Activated T-cell treated with anti-CD3 and anti-CD28 coated beads, Interleukin-2, amount 50 U/mL, for 72 hours (primary cell): ENCODE measurements at regions not wholly inside any gene's neighbourhood (a gene's known extent, or its start where the extent isn't known, plus 50 kb on each side); places are given as distances from the start of the nearest gene placed in this dataset.

ENCODE experiments used
- ATAC-seq, 2 donors: fragments of 150-1000 bp; cut with Tn5 transposase; replicated peaks in 1 of 2; 2 replicates each; pipeline ENCODE4 v1.10.0; 2021; ENCODE audit warnings: moderate library complexity in 2 of 2, mild to moderate bottlenecking in 1 of 2
- DNase-seq, 2 donors: peaks; one replicate each; pipeline ENCODE4 v3.0.0; 2021 to 2022; ENCODE audit warnings: mixed read lengths in 1 of 2
- H3K27ac Mint-ChIP-seq: one replicate; pipeline ENCODE4 v1.8.0; 2022; ENCODE audit warnings: mild to moderate bottlenecking, moderate library complexity, mixed read lengths
- H3K27me3 Mint-ChIP-seq: one replicate; pipeline ENCODE4 v1.8.0; 2022; ENCODE audit warnings: low read depth, mixed read lengths
- H3K36me3 Mint-ChIP-seq, 2 donors: one replicate each; pipeline ENCODE4 v1.8.0; 2022; ENCODE audit warnings: mixed read lengths in 2 of 2, mild to moderate bottlenecking in 1 of 2; ENCODE audit not compliant: insufficient read depth in 2 of 2
- H3K4me1 Mint-ChIP-seq: one replicate; pipeline ENCODE4 v1.8.0; 2022; ENCODE audit warnings: low read depth, mixed read lengths
- H3K4me3 Mint-ChIP-seq, 2 donors: one replicate each; pipeline ENCODE4 v1.8.0; 2022; ENCODE audit warnings: mild to moderate bottlenecking in 2 of 2, mixed read lengths in 2 of 2, moderate library complexity in 2 of 2
- H3K9me3 Mint-ChIP-seq, 2 donors: one replicate each; pipeline ENCODE4 v1.8.0; 2022; ENCODE audit warnings: mixed read lengths in 2 of 2

DNA sequence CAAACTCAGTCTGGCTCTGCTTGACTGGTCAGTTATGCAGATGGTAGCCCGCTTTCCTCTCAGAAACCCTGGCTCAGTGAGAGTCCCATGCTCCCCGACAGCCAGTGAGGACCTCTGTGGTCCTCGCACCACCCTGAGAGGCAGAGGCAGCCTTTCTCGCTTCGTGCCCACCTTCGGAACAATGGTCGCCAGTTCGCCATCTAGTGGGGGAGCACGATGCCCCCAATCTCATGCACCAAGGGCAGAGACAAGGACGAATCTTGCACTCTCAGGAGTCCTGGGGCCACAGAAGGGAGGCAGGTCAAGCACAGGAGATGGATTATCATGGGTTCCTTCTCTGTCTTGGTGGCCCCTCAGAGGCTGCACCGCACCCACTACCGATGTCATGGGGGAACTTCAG lies 75.2 kb downstream of the RHCG start:
- DNase-seq (no peak), ATAC-seq (no peak)
- H3K36me3 Mint-ChIP-seq, result no peaks in the 10 kb centered on the region
- H3K27ac Mint-ChIP-seq, result no peak overlapping the region
- H3K9me3 Mint-ChIP-seq, result no peaks in the 10 kb centered on the region
- H3K4me3 Mint-ChIP-seq, result no peak overlapping the region
- peaks cover 77% of the 10 kb centered on the region for H3K27me3 Mint-ChIP-seq
- H3K4me1 Mint-ChIP-seq, result peaks cover 2% of the 10 kb centered on the region

DNA sequence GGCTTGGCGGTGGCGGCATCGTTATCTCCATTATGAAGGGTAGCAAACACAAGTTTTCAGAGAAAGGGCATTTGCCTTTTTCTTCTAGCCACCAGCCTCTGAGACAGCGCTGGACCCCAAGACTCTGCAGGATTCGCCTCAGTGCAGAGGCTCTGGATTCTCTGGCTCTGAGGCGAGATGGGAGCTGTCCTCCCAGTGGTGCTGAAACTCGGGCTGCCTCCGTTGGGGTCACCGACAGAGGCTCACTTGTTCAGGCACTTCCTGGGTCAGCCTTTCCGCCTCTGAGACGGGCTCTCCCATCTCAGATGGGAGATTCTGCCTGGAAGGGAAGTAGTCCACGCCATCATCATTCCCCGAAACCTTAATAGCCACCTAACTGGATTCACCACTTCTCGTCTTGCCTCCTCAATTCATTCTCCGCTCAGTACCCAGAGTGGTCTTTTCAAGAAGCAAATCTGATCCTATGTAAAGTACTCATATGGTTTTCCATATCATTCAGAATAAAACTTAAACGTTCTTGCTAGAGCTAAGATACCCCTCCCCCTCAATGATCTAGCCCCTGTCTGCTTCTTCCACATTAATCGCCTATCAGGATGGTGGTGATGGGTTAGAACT lies 76.9 kb downstream of the RHCG start:
- Mint-ChIP-seq H3K4me3 (no peak overlapping the region), H3K4me1 (peaks cover 6% of the 10 kb centered on the region), H3K27ac (no peak overlapping the region), H3K36me3 (no peaks in the 10 kb centered on the region), H3K27me3 (peaks cover 86% of the 10 kb centered on the region), H3K9me3 (no peaks in the 10 kb centered on the region)
- DNase-seq, result peak; percentile 38 to 52
- no peak for ATAC-seq

DNA sequence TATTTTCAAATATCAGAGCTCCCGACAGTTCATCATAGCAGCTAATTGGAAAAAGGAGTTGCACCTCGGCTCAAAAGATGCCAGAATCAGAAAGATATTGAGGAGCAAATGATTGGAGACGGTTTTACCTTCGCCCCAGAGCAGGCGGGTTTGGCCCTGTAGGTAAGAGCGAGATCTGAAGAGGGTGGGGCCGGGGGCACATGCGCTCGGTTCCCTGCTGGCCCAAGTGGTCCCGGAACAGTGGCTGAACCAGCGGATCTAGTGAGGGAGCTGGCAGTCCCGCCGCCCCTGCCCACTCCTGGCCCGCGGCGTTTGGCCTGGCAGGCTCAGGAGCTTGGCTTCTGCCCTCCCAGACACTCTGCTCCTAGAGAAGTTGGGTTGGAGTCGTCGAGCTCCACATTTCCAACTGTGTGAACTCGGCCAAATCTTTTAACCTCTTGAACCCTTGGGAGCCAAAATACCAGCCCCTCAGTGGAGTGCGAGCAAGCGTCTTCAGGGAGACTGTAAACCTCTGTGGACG lies 79.1 kb downstream of the RHCG start:
- H3K36me3 Mint-ChIP-seq, result no peaks in the 10 kb centered on the region
- no peak for ATAC-seq
- H3K27ac Mint-ChIP-seq, result no peak overlapping the region
- H3K27me3 Mint-ChIP-seq, result peaks cover 90% of the 10 kb centered on the region
- no peaks in the 10 kb centered on the region for H3K9me3 Mint-ChIP-seq
- H3K4me3 Mint-ChIP-seq, result no peak overlapping the region
- DNase-seq, result no peak
- peaks cover 6% of the 10 kb centered on the region for H3K4me1 Mint-ChIP-seq

DNA sequence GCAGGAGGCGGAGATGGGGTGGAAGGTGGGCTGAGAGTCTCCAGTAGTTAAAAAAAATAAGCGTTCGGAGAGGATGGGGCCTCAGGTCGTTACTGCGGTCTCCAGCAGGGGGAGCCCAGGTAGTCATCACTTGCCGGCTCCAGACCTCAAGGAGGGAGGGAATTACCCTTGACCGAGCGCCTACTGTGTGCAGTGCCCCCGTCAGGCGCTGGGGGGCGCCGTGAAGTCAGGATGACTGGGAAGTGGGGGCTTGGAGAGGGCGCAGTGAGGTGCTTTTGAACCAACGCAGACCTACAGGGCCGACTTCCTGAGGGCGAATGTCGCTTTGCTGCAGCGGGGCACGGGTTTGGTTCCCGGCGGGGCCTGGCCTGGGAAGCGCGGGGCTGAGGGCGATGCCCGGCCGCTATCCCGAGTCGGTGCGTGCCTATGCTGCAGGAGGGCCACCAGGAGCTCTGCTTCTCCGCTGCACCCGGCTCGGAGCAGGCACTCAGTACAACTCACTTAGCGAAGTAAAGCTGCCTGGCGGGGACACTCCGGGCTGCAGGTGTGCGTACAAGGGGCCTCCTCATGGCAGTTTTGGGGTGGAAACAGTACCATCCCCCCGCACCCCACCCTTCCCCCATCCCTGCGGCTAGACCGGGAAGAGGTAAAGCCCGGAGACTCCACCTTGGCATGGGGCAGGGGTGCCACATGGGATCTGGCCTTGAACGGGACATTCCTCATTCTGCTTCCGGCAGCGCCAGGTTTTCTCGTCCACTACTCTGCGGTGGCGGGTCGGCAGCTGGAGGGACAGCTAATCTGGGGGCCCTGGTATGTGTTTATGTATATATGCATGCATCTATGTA lies 79.8 kb downstream of the RHCG start:
- no peaks in the 10 kb centered on the region for H3K9me3 Mint-ChIP-seq
- DNase-seq (peak; percentile 87 to 89), ATAC-seq (peak; percentile 88 to 91)
- H3K27me3 Mint-ChIP-seq, result peaks cover 92% of the 10 kb centered on the region
- H3K27ac Mint-ChIP-seq, result no peak overlapping the region
- H3K36me3 Mint-ChIP-seq, result no peaks in the 10 kb centered on the region
- no peak overlapping the region for H3K4me3 Mint-ChIP-seq
- H3K4me1 Mint-ChIP-seq, result peaks cover 8% of the 10 kb centered on the region

DNA sequence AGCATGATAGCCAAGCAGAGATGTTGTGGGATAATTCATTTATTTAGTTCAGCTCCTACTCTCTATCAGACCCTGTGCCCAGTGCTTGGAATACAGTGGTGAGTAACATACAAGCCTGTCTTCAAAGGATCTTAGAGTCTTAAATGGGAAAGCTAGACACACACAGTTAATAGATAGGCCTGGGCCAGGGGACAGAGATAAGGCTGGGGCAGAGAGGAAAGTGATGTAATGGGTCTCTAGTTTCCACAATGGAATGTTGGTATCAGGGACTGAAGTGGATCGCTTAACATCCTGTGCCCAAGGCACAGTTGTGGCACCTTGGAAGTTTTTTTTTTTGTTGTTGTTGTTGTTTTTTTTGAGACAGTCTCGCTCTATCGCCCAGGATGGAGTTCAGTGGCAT lies 79.9 kb upstream of the POLG start:
- H3K4me1 Mint-ChIP-seq, result peaks cover 12% of the 10 kb centered on the region
- peaks cover 95% of the 10 kb centered on the region for H3K27me3 Mint-ChIP-seq
- no peak overlapping the region for H3K27ac Mint-ChIP-seq
- no peak overlapping the region for H3K4me3 Mint-ChIP-seq
- no peak for ATAC-seq
- no peaks in the 10 kb centered on the region for H3K36me3 Mint-ChIP-seq
- DNase-seq, result no peak
- no peaks in the 10 kb centered on the region for H3K9me3 Mint-ChIP-seq

DNA sequence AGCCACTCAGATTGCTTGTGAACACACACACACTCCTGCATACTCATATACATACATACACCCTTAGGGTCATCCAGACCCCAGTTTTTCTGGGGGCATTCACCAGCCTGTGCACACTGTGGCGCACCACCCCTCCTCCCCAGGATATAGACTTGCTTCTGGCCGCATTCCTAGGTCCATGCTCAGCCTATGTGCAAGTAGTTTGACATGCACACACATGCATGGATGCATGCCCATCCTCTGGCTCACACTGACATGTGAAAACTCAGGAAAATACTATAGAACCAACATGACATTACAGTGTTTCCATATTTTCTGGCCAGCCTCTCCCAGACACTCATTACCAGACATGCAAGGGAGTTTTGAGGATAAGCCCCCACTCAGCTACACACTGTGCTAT lies 79.3 kb upstream of the POLG start:
- H3K4me1 Mint-ChIP-seq, result peaks cover 16% of the 10 kb centered on the region

DNA sequence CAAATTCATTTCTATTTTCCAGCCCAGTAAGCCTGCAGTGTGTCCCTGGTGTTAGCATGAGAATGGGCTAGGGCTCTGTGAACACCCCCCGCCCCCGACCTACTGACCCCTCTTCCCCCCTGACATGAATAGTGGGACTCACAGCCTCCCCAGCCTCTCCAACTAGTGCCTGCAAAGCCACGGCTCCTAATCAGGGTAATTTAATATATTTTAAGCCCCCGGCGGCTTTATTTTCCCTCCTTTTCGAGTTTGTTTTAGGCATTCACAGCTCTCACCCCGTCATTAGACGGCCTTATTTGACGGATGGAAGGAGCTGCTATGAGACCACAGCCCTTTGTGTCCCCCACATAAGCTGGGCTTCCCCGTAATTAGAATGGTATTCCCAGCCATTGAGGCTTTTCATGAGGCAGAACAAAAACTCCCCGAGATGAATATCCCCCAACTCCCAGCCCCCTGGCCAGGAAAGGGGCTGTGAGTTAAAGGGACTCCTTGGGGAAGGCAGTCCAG lies 78.3 kb upstream of the POLG start:
- H3K36me3 Mint-ChIP-seq, result no peaks in the 10 kb centered on the region
- no peak for DNase-seq
- H3K27me3 Mint-ChIP-seq, result peaks cover 95% of the 10 kb centered on the region
- no peaks in the 10 kb centered on the region for H3K9me3 Mint-ChIP-seq
- ATAC-seq, result no peak
- no peak overlapping the region for H3K27ac Mint-ChIP-seq
- no peak overlapping the region for H3K4me3 Mint-ChIP-seq
- peaks cover 25% of the 10 kb centered on the region for H3K4me1 Mint-ChIP-seq

More for the DNA sequence above, 79.3 kb upstream of the POLG start:
- H3K9me3 Mint-ChIP-seq, result no peaks in the 10 kb centered on the region
- no peak for ATAC-seq
- no peaks in the 10 kb centered on the region for H3K36me3 Mint-ChIP-seq
- H3K27ac Mint-ChIP-seq, result no peak overlapping the region
- DNase-seq, result no peak
- H3K4me3 Mint-ChIP-seq, result no peak overlapping the region
- H3K27me3 Mint-ChIP-seq, result peaks cover 95% of the 10 kb centered on the region

DNA sequence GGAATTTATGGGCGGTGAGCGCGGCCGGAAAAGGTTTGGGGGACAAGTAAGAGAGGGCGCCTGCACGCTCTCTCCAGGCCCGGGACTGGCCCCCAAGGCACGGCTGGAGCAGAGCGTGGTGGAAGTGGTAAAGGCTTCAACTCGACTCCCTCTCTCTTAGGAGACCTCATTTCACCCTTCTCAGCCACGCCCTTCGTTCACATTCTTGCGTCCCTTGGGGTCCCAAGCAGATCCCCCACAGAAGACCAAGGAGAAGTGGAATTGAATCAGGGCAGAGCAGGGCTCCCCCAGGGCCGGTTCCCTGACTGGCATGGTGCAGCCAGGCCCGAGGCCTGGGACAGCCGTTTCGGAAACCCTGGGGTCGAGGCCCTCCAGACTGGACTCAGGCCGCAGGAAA lies 75.4 kb upstream of the POLG start:
- Mint-ChIP-seq H3K9me3 (no peaks in the 10 kb centered on the region), H3K4me1 (peaks cover 37% of the 10 kb centered on the region), H3K4me3 (peak overlapping the region in 1 of 2 donors; percentile 92), H3K27ac (no peak overlapping the region), H3K27me3 (peaks cover 96% of the 10 kb centered on the region), H3K36me3 (no peaks in the 10 kb centered on the region)
- DNase-seq (peak in 1 of 2 donors; percentile 11), ATAC-seq (no peak)

DNA sequence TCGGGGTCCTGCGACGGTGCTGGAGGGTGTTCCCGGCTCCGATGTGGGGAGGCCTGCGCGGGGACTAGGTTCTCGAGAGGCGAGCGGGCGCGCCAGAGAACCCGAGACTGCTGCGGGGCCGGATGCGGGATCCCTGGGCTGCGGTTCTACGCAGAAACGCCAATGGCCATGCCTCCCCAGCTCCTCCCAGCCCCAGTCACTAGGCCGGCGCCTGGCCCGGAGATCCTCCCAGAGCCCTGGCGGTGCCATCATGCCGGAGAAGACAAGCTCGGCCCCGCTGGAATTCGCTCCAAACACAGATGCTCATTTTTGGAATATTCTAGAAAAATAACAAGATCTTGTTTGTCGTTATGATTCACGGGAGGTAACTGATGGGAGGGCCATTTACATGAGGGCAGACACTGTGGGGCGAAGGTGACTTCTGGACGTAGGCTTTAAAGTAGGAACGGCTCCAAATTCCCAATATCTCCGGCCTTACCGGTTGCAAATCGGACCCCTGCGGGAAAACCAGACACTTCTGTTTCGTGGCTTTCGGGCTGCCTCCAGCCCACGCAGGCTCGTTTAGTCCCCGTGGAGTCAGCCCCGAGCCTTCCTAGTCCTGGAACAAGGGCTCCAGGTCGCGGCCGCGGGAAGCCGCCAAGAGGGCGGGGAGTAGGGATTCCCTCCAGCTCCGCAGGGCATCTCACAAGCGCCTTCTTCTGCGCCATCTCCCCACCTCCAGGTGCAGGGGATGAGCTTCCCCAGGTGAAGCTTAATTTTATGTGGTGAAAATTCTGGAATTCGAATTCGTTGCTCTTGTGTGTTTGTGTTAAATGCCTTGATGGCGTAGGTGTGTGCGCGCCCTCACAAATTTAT lies 74.8 kb upstream of the POLG start:
- Mint-ChIP-seq H3K9me3 (no peaks in the 10 kb centered on the region), H3K4me3 (peak overlapping the region; percentile 92 to 95), H3K4me1 (peaks cover 37% of the 10 kb centered on the region), H3K36me3 (no peaks in the 10 kb centered on the region), H3K27me3 (peaks cover 96% of the 10 kb centered on the region), H3K27ac (peak overlapping the region; percentile 71)
- ATAC-seq, result no peak
- peak in 1 of 2 donors; percentile 30 for DNase-seq

DNA sequence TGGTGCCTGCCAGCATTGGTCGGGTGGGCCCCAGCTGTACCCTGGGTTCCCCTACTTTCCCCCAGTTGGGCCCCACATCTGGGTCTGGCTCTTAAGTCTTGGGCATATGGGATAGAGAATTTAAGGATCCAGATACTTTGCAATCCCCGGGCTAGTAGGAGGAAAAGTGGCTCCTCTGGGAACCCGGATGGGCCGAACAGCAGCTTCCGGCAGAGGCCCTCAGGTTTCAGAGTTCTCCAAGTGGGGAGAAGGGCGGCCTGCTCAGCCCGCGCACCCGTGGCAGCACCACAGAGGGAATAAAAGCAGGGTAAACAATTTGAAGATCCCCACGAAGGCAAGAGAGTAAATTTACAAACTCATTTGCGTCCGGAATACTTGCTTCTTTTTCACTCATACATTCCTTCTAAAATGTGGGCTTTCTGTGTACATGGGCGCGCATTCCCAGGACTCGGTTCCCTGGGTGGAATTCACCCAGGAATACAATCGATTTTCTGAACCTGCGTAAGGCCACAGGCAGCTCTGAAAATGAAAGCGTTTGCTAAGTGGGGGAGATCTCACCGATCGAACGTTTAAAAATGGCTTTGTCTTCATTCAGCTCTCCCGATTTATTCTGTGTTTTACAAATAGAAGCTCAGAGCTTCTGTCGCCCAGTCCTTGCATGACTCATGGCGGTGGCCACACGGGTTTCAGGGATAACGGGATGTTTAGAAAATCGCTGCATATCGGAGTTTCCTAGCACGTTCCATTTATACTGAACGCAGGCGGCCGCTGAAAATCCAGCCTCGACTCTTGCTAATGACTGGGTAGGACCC lies 74.0 kb upstream of the POLG start:
- no peaks in the 10 kb centered on the region for H3K36me3 Mint-ChIP-seq
- no peaks in the 10 kb centered on the region for H3K9me3 Mint-ChIP-seq
- H3K4me1 Mint-ChIP-seq, result peaks cover 37% of the 10 kb centered on the region
- H3K27me3 Mint-ChIP-seq, result peaks cover 96% of the 10 kb centered on the region
- ATAC-seq, result no peak
- H3K4me3 Mint-ChIP-seq, result peak overlapping the region; percentile 92 to 95
- peak overlapping the region; percentile 71 for H3K27ac Mint-ChIP-seq
- DNase-seq, result no peak

DNA sequence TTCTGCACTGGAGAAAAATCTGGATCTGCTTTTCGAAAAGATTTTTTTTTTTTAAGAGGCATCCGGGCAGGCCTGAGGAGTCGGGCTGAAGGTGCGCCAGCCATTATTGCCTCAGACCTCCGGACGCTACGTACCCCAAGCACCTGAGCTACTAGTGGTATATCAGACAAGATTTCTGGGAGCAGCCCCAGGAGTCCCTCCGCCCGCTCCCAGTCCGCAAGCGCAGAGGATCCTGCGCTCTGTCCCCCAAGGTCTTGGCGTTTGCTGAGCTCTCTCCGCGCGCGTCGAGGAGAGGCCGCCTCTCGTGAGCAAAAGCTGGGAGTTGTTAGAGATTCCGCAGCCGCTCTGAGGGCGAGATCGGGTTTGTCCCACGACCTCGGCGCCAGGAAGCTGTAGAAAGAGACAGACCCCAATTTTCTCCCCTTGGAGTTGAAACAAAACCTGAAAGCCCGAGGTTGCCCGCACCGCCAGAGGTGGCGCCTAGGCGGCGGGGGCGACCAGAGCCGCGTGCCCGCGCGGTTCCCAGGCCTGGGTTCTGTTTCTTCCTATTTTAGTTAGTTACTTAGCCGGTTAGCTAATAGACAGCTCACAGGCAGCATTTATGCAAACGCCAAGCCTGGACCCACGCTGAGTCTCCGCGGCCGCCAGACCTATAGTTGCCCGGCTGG lies 72.5 kb upstream of the POLG start:
- H3K27me3 Mint-ChIP-seq, result peaks cover 96% of the 10 kb centered on the region

More for the DNA sequence above, 72.5 kb upstream of the POLG start:
- ATAC-seq (no peak), DNase-seq (peak in 1 of 2 donors; percentile 29)
- H3K9me3 Mint-ChIP-seq, result no peaks in the 10 kb centered on the region
- peaks cover 37% of the 10 kb centered on the region for H3K4me1 Mint-ChIP-seq
- H3K4me3 Mint-ChIP-seq, result peak overlapping the region; percentile 92 to 95
- H3K36me3 Mint-ChIP-seq, result no peaks in the 10 kb centered on the region
- no peak overlapping the region for H3K27ac Mint-ChIP-seq
